Ishikawa (cell line): ENCODE measurements at regions not wholly inside any gene's neighbourhood (a gene's known extent, or its start where the extent isn't known, plus 50 kb on each side); places are given as distances from the start of the nearest gene placed in this dataset.

ENCODE experiments used
- CEBPB ChIP-seq: IDR thresholded peaks from 2 replicates; pipeline ENCODE4 v1.6.1; 2012
- CREB1 ChIP-seq: IDR thresholded peaks from 2 replicates; pipeline ENCODE4 v1.6.1; 2012; ENCODE audit warnings: low read depth
- EGR1 ChIP-seq: IDR thresholded peaks from 2 replicates; pipeline ENCODE4 v1.6.1; 2012
- EP300 ChIP-seq: IDR thresholded peaks from 2 replicates; pipeline ENCODE4 v1.6.1; 2012; ENCODE audit warnings: borderline replicate concordance
- FOXM1 ChIP-seq: IDR thresholded peaks from 2 replicates; pipeline ENCODE4 v1.6.1; 2012; ENCODE audit warnings: low read depth, borderline replicate concordance
- NFIC ChIP-seq: IDR thresholded peaks from 2 replicates; pipeline ENCODE4 v1.6.1; 2012
- RAD21 ChIP-seq: IDR thresholded peaks from 2 replicates; pipeline ENCODE4 v1.6.1; 2012; ENCODE audit warnings: low read depth
- TAF1 ChIP-seq: IDR thresholded peaks from 2 replicates; pipeline ENCODE4 v1.6.1; 2012; ENCODE audit warnings: low read depth, mild to moderate bottlenecking
- TCF12 ChIP-seq: IDR thresholded peaks from 2 replicates; pipeline ENCODE4 v1.6.1; 2012; ENCODE audit warnings: low read depth
- TEAD4 ChIP-seq: IDR thresholded peaks from 2 replicates; pipeline ENCODE4 v1.6.1; 2012
- YY1 ChIP-seq: IDR thresholded peaks from 2 replicates; pipeline ENCODE4 v1.6.1; 2012; ENCODE audit warnings: low read depth
- ZBTB7A ChIP-seq: IDR thresholded peaks from 2 replicates; pipeline ENCODE4 v1.6.1; 2012; ENCODE audit warnings: low read depth
- TF ChIP-seq, protein P1 (sequence below): IDR thresholded peaks from 2 replicates; pipeline ENCODE4 v1.6.1; 2012
- TF ChIP-seq, protein P2 (sequence below): IDR thresholded peaks from 2 replicates; pipeline ENCODE4 v1.6.1; 2012
- TF ChIP-seq, protein P3 (sequence below): IDR thresholded peaks from 2 replicates; pipeline ENCODE4 v1.6.1; 2012; ENCODE audit warnings: low read depth, mild to moderate bottlenecking

DNA sequence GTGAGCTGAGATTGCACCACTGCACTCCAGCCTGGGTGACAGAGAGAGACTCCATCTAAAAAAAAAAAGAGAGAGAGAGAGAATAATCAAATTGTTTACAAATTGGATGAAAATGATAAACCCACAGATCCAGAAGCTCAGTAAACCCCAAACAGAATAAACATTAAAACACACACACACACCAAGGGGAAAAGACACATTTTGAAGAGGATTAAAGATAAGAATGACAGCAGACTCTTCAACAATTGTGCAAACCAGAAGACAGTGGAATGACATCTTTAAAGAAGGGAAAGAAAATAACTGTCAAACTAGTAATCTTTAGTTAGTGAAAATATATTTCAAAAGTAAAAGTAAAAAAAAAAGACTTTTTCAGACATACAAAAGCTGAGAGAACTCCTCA lies 64.4 kb upstream of the RPL38 start:
- TF ChIP-seq, protein P1, sequence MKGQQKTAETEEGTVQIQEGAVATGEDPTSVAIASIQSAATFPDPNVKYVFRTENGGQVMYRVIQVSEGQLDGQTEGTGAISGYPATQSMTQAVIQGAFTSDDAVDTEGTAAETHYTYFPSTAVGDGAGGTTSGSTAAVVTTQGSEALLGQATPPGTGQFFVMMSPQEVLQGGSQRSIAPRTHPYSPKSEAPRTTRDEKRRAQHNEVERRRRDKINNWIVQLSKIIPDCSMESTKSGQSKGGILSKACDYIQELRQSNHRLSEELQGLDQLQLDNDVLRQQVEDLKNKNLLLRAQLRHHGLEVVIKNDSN: no peak
- TF ChIP-seq NFIC (no peak), ZBTB7A (no peak), TCF12 (no peak), RAD21 (no peak), EGR1 (no peak), CREB1 (no peak), EP300 (no peak), TEAD4 (no peak), CEBPB (no peak), YY1 (no peak), TAF1 (no peak), FOXM1 (no peak)
- TF ChIP-seq, protein P2, sequence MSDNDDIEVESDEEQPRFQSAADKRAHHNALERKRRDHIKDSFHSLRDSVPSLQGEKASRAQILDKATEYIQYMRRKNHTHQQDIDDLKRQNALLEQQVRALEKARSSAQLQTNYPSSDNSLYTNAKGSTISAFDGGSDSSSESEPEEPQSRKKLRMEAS: no peak
- TF ChIP-seq, protein P3, sequence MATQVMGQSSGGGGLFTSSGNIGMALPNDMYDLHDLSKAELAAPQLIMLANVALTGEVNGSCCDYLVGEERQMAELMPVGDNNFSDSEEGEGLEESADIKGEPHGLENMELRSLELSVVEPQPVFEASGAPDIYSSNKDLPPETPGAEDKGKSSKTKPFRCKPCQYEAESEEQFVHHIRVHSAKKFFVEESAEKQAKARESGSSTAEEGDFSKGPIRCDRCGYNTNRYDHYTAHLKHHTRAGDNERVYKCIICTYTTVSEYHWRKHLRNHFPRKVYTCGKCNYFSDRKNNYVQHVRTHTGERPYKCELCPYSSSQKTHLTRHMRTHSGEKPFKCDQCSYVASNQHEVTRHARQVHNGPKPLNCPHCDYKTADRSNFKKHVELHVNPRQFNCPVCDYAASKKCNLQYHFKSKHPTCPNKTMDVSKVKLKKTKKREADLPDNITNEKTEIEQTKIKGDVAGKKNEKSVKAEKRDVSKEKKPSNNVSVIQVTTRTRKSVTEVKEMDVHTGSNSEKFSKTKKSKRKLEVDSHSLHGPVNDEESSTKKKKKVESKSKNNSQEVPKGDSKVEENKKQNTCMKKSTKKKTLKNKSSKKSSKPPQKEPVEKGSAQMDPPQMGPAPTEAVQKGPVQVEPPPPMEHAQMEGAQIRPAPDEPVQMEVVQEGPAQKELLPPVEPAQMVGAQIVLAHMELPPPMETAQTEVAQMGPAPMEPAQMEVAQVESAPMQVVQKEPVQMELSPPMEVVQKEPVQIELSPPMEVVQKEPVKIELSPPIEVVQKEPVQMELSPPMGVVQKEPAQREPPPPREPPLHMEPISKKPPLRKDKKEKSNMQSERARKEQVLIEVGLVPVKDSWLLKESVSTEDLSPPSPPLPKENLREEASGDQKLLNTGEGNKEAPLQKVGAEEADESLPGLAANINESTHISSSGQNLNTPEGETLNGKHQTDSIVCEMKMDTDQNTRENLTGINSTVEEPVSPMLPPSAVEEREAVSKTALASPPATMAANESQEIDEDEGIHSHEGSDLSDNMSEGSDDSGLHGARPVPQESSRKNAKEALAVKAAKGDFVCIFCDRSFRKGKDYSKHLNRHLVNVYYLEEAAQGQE: no peak

DNA sequence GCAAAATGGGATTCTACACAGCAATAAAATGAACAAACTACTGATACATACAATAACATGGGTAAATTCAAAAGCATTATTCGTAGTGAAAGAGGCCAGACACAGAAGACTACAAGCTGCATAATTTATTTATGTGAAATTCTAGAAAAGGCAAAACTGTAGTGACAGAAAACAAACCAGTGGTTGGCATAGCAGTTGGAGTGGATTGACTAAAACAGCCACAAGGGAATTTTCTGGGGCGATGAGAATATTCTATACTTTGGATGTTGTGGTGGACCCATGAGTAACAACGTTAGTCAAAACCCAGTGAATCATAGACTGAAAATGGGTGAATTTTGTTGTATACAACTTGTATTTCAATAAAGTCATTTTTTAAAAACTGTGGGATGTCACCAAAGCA lies 63.2 kb upstream of the RPL38 start:
- TF ChIP-seq, protein P2: no peak
- no peak for TF ChIP-seq EP300
- TF ChIP-seq NFIC: no peak
- TF ChIP-seq EGR1: no peak
- TF ChIP-seq TEAD4: no peak
- TF ChIP-seq, protein P3: no peak
- no peak for TF ChIP-seq YY1
- TF ChIP-seq, protein P1: no peak
- no peak for TF ChIP-seq FOXM1
- no peak for TF ChIP-seq TCF12
- TF ChIP-seq CREB1: no peak
- TF ChIP-seq ZBTB7A: no peak

DNA sequence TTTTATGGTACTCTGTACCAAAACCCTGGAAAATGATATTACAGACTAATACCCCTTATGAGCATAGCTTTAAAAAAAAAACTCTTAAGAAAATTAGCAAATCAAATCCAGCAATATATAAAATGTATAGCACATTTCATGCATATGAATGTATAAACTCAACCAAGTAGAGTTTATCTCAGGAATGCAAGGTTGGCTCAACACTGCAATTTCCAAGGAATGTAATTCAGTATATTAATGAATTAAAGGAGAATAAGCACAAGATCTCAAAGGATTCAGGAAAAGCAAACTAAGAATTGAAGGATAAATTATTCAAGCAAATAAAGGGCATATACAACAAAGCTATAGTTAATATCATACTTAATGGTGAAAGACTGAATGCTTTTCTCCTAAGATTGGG lies 61.9 kb upstream of the RPL38 start:
- TF ChIP-seq EP300 (no peak), TCF12 (no peak), RAD21 (no peak), FOXM1 (no peak), NFIC (no peak), CEBPB (no peak), CREB1 (no peak), TEAD4 (no peak), EGR1 (no peak), TAF1 (no peak), ZBTB7A (no peak), YY1 (no peak)
- TF ChIP-seq, protein P2: no peak
- TF ChIP-seq, protein P3: no peak
- TF ChIP-seq, protein P1: no peak

DNA sequence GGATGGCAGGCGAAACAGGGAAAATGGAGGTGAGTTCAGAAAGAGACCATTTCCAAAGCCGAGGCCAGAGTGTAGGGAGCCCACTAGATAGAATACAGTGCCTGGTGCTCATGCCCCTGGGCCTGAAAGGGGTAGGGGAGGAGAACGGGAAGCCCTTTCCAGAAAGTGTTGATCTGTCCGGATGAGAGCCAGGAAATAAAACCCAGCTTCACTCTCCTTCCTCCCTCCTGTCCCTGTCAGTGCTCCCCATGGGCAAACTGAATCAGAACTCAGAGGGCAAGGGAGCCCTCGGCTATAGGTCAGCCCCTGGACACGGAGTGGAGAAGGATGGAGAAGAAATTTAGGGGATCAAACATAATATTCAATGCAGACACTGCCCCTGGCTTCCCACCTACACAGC lies 57.7 kb upstream of the RPL38 start:
- no peak for TF ChIP-seq ZBTB7A
- TF ChIP-seq, protein P3: no peak
- TF ChIP-seq CEBPB: no peak
- no peak for TF ChIP-seq CREB1
- TF ChIP-seq TEAD4: no peak
- no peak for TF ChIP-seq YY1
- no peak for TF ChIP-seq TAF1
- no peak for TF ChIP-seq FOXM1
- TF ChIP-seq RAD21: no peak
- TF ChIP-seq TCF12: no peak
- TF ChIP-seq, protein P1: no peak
- TF ChIP-seq EP300: no peak
- no peak for TF ChIP-seq EGR1
- TF ChIP-seq NFIC: no peak
